ENCODE measurements at regions not wholly inside any gene's neighbourhood (a gene's known extent, or its start where the extent isn't known, plus 50 kb on each side); places are given as distances from the start of the nearest gene placed in this dataset.
"Not testable (repeated sequence)": the region's sequence is repeated elsewhere in the genome, so short reads cannot be mapped to it uniquely, and the experiment has no call there.

DNA sequence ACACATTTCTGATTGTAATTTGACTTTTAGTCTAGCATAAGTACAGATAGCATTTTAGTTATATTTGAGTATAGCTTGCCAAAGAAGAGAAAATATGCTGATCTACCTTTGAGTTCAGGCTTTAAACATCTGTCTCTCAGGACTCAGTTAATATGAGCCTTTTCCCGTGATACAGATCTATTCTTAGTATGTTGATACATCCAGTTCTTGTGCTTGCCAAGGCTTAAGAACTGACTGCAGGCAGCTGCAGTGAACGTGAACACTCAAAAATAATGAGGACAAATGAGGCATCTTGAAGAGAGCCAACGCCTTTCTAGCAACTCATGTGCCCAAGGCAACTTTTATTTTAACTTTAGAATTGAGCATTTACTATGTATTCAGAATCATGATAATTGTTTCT is 325.5 kb downstream of the SI start:
- no peak for DNase-seq (ENCODE audit: low read depth in 2 of 2)

DNA sequence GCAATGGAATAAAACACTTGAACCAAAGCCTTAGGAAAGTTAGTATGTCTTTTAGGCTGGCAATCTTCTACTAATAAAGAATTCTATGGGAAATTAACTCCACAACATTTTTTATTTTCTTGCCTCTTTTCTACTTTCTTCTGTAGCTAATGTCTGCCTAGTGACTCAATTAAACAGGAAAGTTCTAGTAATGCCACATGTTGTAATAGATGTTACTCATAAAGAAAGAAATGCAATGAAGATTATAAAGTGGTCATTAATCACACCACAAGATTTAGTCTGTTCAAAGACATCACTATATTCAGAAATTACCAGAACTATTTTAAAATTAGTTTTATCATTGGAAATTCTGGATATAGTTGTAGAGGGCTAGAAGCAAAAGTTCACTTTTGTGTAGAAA is 329.7 kb downstream of the SI start:
- DNase-seq (ENCODE audit: low read depth in 2 of 2): no peak

DNA sequence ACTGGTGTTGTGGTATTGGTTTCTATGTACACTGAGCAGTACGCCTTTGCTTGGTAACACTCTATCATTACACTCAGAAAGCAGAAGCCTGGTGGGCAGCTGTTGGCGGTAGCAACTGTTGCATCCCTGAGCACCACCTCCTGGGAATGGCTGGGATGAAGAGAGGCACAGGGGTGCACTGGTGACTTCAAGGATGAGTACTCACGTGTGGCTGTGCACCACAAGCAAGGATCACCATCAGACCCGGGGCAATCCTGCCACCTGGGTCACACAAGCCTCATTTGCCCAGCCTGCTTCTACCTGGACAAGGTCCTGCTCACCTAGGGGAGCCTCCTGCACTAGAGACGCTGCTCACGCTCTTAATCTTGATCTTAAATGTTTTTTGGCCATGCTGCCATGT is 336.4 kb downstream of the SI start:
- no peak for DNase-seq (ENCODE audit: low read depth in 2 of 2)

DNA sequence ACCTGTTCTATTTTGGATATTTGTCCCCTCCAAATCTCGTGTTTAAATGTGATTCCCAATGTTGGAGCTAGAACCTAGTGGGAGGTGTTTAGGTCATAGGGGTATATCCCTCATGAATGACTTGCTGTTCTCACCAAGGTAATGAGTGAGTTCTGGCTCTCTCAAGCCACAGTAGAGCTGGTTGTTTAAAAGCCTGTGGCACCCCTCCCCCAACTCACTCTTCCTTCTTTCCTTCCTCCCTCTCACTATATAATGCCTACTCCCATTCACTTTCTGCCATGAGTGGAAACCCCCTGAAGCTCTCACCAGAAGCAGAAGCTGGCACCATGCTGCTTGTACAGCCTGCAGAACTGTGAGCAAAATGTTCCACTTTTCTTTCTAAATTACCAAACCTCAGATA is 341.1 kb downstream of the SI start:
- DNase-seq (ENCODE audit: low read depth in 2 of 2): no peak

DNA sequence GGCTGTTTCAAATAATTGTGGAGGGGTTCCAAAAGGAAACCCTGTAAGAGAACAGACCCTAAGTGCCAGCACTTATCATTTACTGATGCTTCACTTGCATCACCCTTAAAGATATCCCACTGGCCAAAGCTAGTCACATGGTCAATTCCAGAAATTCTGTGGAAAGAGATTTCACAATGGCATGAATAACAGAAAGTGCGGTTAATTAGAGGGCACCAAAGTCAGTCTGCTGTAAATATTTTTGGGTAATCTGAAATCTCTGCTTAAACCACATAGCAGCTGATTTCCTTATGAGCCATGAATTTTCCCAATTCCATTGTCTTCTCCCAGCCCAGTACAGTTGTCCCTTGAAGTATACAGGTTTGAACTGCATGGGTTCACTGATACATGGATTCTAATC is 346.1 kb downstream of the SI start:
- DNase-seq (ENCODE audit: low read depth in 2 of 2): no peak

DNA sequence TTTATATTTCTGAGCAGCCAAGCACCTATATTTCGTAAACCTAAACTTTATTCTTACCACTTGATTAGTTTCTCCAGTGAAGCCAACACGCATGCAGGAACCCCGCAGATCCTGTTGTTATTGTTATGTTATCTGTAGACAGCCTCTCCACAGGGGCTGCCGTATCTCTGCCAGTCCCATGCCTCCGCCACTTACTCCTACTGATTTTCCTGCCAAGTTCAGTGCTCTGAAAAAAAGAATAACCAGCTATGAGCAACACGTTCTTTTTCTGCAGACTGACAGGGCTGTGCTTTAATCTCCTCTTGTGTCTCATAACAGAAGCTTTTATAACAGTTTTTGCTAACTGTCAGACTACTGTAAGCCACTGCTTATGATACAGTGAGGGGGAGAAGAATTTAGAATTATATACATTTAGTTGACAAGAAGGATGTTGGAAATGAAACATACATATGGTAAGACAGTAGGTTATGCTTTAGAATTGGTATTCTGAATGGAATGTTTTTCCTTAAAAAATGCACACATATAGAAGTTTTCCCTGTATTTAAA is 347.4 kb downstream of the SI start:
- DNase-seq (ENCODE audit: low read depth in 2 of 2): no peak

DNA sequence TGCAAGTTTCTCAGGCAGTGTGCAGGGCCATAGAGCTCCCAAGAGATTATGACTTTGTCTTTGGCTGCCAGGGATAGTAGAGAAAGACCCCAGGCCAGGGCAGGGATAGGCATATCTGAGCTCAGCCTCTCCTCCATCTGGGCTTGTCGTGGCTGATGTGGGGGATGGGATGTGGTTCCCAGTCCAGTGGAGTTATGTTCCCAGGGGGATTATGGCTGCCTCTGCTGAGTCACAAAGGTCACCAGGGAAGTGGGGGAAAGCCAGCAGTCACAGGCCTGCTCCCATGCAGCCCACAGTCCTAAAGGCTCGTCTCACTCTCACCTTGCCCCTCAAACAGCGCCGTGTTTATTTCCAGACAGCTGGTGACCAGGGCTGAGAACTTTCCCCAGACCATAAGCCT is 354.9 kb downstream of the SI start:
- no peak for DNase-seq (ENCODE audit: low read depth in 2 of 2)

DNA sequence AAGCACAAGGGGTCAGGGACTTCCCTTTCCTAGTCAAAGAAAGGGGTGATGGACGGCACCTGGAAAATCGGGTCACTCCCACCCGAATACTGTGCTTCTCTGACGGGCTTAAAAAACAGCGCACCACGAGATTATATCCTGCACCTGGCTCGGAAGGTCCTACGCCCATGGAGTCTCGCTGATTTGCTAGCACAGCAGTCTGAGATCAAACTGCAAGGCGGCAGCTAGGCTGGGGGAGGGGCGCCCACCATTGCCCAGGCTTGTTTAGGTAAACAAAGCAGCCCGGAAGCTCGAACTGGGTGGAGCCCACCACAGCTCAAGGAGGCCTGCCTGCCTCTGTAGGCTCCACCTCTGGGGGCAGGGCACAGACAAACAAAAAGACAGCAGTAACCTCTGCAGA is 375.5 kb downstream of the SI start:
- not testable (repeated sequence) for DNase-seq (ENCODE audit: low read depth in 2 of 2)

DNA sequence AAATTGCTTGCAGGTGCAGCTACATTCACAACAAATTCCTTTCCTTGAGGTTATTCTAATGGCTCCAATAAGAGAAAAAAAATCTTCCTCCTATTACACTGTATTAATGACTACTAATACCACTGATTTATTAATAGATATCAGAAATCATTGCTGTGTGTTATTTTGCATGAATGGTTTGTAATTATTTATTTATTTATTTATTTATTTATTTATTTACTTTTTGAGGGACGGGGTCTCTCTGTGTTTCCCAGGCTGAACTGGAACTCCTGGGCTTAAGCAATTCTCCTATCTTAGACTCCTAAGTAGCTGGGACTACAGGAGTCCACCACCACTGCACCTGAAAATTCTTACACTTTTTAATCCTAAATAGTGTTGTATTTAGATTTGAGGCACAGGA is 390.4 kb downstream of the SI start:
- no peak for DNase-seq (ENCODE audit: low read depth in 2 of 2)

DNA sequence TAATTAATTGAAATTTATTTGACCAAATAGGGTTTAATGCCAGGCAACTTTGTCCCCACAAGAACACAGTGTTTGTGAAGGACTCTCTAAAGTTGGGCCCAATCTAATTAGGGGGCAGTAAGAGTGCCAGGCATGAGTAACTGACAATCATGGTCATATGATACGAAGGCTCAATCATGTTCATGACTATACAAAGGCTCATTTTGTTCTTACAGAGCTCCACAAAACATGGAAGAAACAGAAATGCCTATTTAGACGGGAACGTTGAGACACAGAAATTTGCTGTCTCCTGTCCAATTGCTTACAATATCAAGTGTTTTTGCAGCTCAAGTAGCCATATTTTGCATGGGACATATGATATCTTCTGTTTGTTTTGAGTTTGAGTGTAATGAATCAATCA is 391.1 kb downstream of the SI start:
- DNase-seq (ENCODE audit: low read depth in 2 of 2): no peak

DNA sequence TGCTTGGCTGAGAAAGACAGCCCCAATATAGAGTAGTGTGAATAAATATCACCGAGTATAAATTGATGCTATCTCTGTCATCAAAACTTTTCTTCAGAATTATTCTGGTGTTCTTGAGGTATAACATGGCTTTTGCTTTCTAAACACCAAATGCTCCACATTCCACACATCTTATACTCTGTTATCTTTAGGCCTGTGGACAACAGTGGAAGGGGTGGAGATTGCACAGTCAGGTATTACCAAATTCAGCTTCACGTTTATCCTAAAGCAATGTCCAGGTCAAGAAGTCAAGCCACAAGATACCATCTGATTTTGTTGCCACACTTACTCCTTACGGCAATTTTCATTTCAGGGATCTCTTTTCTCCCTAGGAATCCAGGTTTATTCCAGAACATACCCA is 394.8 kb downstream of the SI start:
- no peak for DNase-seq (ENCODE audit: low read depth in 2 of 2)

DNA sequence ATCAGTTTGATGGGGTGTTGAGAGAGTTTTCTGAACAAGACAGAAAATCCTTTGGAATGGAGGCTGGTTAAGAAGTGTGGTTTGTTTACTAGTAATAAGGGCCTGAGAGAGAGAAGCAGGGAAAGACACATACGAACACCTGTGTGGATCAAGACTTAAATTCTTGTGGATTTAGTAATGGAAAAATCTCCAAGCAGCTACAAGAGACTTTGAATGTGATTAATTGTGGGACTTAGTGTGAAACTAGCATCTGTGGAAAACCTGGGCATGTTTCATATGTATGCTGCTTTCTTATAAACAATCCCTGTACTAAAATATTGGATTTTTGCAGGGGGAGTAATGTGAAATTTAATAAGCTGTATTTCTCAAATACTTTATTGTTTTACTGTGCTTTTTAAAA is 399.1 kb downstream of the SI start:
- DNase-seq (ENCODE audit: low read depth in 2 of 2): no peak

DNA sequence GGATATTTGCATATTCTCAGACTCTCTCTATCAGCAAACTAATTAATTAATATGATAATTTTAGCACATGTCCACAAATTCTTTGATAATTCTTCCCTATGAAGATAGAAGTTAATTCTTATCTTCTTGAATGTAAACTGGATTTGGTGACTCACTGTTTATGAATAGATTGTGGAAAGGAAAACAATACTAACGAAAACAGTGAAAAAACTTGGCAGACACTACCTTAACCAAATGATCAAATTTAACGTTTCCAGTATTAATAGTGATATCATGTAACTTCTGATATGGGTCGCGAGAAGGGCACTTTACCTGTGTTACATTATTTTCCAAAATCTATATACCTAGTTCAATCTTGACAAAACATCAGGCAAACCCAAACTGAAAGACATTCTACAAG is 401.0 kb downstream of the SI start:
- DNase-seq (ENCODE audit: low read depth in 2 of 2): no peak

DNA sequence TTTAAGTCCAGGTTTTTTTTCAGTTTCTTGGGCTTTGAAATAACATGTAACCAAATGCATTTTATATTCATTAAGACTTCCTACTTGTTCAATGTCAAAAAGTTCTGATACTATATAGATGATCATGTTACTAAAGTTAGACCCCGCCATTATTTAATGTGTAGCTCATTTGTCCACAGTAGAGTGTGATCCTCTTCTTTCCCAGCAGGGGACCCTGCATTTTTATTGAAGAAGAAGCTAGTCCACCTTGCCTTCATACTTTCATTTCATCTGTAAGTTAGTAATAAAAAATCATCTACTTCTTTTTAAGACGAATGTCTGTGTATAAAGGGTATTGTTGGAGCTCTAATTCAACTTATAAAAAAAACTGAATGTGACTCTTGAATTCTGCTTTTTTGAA is 404.6 kb downstream of the SI start:
- no peak for DNase-seq (ENCODE audit: low read depth in 2 of 2)

DNA sequence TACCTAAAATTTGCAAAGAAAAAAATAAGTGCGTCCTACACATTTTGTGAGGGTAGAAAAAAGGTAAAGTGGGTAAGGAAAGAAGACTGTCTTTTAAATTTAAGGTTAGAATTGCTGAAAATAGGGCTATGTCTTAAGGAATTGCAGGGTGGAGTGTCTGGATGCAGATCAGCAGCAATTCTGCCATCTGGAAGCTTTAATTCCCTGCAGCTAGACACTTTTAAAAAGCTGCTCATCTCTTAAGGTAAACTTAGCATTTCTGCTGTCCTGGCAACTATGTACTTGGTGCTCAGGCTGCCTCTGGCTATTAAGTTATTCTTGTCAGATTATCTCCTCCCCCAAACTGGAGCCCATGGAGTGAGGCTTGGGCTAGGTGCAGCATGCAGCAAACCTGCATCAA is 420.2 kb downstream of the SI start:
- no peak for DNase-seq (ENCODE audit: low read depth in 2 of 2)

DNA sequence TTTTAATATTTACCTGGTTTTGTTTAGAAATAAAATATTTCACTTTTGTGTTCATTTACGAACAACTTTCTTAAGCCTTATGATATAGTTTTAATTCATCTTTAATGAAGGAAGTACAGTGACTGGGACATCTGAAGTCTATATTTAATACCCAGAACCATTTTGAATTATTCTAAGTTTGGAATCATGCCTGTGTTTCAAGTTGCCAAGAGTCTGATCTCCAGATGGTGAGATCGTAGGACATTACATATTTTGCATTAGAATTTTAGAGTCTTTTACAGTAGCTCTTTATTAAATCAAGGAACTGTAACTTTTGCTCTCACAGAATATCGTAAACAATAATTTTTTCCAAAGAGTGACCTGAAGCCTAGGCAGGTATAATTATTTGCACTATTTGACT is 420.7 kb downstream of the SI start:
- DNase-seq (ENCODE audit: low read depth in 2 of 2): no peak

DNA sequence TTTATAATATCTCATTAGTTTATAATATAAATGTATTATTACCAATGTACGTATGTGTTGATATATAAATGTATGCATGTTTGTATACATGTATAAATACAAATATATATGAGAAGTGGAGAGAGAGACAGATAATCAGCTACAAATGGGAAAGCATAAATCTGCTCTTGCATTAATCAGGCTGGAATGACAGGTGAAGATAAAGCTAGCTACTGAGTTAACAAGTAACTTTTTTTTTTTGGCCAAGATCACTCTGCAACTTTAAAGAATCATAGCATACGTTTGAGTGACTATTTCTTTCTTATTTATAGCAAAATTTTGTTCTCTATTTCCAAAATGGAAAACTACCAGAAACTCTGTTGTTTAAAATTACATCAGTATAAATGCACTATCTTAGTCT is 422.8 kb downstream of the SI start:
- DNase-seq (ENCODE audit: low read depth in 2 of 2): no peak

DNA sequence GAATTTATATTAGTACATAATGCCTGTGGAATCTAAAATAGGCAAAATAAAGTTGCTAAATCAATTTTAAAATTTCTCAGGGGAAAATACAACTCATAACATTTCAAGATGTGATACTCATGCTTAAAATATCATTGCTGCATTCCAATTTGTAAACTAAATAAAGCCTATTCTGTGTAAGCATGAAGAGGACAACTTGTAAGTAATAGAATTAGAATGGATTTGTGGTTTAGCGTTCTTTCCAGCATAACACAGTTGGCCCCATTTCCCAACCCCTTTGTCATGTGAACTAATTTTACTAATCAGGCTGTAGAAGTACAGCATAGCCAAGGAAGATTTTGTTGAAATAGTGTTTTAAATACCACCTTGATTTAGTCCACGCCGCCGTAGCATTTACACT is 437.2 kb downstream of the SI start:
- DNase-seq (ENCODE audit: low read depth in 2 of 2): no peak

DNA sequence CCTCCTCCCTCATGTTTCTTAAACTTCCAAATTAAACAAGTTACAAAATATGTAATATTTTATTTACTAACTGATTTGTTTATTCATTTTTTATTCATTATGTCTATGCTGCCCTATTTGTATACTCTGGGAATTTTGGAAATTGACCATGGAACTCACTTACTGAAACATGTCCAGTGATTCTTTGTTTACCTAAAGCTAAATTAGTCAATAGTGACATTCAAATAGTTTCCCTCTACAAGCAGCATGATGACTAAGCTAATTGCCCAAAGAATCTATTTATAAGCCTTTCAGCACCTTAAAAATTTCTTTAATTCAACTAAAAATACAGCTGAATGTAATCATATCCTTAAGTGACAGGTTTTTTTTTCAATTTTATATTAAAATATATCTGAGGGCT is 437.7 kb downstream of the SI start:
- no peak for DNase-seq (ENCODE audit: low read depth in 2 of 2)

DNA sequence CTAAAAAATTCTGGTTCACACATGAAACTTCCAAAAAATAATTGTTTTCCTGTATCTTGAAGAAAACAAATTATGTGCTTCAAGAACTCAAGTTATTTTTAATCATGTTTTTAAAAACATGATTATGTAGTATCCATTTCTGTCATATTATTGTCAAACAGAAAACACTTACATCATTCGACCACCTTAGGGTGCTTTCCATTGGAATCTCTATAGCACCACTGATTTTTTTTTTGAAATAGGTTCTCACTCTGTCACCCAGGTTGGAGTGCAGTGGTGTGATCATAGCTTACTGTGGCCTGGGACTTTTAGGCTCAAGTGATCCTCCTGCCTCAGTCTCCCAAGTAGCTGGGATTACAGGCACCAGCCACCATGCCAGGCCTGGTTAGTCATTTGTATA is 457.3 kb downstream of the SI start:
- DNase-seq (ENCODE audit: low read depth in 2 of 2): no peak

DNA sequence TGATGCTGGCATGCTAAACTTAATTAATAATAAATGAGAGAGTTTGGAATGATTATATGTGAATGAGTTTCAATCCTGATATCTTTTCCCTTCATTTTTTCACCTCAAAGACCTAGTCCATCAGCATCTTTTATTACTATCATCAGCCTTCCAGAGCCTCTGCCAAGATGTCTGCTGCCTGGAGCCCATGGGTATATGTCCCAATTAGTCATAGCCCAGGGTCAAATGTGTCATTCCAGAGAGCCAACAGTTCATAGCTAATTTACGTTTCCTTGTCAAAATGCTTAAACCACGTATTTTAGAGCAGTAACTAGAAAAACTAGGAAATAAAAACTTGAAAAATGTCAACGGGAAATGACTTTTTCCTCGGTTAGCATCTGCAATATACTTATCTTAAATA is 457.9 kb downstream of the SI start:
- DNase-seq (ENCODE audit: low read depth in 2 of 2): no peak

DNA sequence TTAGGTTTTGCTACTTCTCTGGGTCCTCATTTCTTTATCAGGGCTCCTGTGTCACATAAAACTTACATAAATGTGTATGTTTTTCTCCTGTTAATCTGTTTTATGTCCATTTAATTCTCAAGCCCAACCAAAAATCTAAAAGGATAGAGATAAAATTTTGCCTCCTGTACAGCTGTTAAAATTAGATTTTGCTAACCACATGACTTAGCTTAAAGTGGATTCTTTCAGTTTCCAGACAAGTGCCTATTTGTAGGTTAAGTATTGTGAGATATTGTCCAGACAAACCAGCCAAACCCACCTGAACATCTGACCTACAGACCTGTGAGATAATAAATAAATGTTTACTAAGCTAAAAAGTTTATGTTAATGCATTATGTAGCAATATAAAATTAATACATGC is 465.5 kb downstream of the SI start:
- DNase-seq (ENCODE audit: low read depth in 2 of 2): no peak

DNA sequence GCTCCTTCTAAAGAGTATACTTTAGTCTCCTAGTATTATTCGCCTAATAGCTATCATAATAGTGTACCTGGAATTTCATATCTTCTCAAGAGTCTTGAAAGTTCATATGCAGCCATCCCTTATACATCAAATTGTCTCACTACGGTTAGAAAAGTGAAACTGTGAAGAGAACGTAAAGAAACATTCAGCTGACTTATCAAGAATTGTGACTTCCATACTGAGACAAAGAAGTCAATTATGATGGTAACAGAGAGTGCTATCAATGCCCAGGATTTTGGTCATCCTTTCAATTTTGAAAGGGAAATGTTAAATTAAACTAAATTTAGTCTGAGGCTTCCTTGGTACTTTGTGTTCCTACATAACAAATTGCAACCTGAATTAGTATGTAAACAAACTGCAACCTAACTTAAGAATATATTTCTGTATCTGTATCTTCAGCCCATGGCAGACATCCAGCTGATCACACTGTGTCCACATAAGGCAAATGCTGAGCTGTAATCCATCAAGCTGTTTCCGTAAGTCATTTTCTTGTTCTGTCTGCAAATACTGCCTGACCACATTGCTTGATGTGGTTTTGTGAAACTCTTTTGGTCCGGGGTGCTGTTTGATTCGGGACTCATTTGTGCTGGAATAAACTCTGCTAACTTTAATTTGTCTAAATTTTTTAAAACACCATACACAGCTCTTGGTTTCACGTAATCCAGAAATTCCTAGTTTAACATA is 469.6 kb downstream of the SI start:
- no peak for DNase-seq (ENCODE audit: low read depth in 2 of 2)

DNA sequence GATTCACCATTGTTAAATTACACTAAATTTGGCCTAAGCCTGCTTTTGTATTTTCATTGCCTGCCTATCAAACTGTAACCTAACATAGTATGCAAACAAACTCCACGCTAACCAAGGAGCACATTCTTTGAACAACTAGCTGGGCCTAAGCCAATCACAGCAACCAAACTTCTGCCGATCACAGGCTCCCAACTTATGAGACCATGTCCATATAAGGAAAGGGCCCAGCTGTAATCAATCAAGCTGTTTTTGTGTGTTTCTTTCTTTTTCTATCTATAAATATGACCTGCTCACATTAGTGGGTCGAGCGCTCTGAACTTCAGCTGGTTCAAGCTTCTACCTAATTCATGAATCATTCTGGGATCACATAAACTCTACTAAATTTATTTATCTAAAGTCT is 473.6 kb downstream of the SI start:
- no peak for DNase-seq (ENCODE audit: low read depth in 2 of 2)
